ENCODE measurements at regions not wholly inside any gene's neighbourhood (a gene's known extent, or its start where the extent isn't known, plus 50 kb on each side); places are given as distances from the start of the nearest gene placed in this dataset.

- no peak for TF ChIP-seq CTCF (IDR thresholded peaks at IDR 0.05)
- TF ChIP-seq POLR2A (IDR thresholded peaks at IDR 0.05), result no peak
- TF ChIP-seq POLR2AphosphoS5 (IDR thresholded peaks at IDR 0.05), result no peak
Measured at GRCh38 chr1:5506634-5507033, 485.6 kb downstream of the NPHP4 start.

Measured in prostate gland (tissue), 2 donors.